HK-2 (cell line): ENCODE measurements at regions not wholly inside any gene's neighbourhood (a gene's known extent, or its start where the extent isn't known, plus 50 kb on each side); places are given as distances from the start of the nearest gene placed in this dataset.

Experiments used
- DNase-seq: peaks from one replicate; pipeline ENCODE4 v3.0.0-alpha.2; 2018; ENCODE audit not compliant: unreplicated experiment

GRCh38 chr11:42591841-42592240, 720.0 kb upstream of the API5 start:
- DNase-seq, result no peak

- DNase-seq, result no peak
These were observed 718.4 kb upstream of the API5 start for GRCh38 chr11:42593441-42593840.

GRCh38 chr11:42595876-42596275, 715.9 kb upstream of the API5 start:
- DNase-seq, result no peak

GRCh38 chr11:42596576-42597145, 715.1 kb upstream of the API5 start:
- no peak for DNase-seq

DNA sequence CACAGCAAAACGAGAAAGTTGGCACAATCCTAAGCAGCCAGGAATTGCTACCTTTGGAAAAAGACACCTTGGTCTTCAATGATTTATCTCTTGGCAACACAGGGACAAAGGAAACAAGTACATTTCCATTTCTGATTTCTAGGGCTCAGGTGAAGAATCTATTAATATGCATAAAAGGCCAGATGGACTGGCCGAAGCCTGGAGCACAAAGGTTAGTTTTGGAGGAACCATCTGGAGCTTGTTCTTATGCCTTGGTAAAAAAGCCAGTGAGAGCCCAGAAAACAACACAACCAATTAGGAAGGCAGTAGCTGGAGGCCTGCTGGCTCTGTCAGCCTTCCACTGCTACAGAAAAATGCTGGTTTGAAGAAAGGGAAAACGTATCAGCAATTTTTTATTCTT, 713.5 kb upstream of the API5 start:
- no peak for DNase-seq

DNA sequence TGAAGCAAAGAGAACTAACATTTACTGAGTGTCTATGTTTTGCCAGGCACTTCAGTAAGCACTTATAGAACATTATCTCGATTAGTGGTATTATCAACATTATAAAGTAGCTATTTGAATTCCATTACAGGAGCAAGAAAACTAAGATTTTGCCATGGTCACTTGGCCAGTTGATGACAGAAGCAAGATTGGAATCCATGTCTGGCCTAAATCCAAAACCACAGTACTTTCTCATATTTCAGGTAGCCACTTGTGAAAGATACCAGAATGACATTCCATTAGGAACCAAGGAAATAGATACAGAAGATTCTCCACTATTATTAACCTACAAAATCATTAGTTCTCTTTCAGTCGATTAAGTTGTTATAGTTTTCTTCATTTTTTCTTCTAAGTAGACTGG, 691.0 kb upstream of the API5 start:
- no peak for DNase-seq

GRCh38 chr11:42625757-42626665, 685.8 kb upstream of the API5 start:
- no peak for DNase-seq

GRCh38 chr11:42631220-42631843, 680.5 kb upstream of the API5 start:
- DNase-seq, result no peak

- no peak for DNase-seq
These were observed 664.8 kb upstream of the API5 start for GRCh38 chr11:42646959-42647358.

GRCh38 chr11:42647993-42648392, 663.8 kb upstream of the API5 start:
- DNase-seq, result no peak

DNA sequence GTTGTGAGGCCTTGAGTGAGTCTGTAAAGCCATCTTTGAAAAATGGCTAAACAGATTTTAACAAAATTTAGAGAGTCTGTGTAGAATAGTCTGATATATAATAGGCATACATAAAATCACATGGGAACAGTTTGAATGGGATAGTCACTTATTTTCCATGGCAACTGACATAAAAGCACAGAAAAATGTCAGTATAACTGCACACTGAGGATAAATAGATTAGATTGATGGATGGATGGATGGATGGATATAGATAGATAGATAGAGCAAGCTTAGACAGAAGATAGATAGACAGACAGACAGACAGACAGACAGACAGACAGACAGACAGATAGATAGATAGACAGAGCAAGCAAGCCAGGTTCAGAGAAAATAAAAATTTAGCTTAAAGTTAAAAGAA, 660.2 kb upstream of the API5 start:
- DNase-seq, result no peak

DNA sequence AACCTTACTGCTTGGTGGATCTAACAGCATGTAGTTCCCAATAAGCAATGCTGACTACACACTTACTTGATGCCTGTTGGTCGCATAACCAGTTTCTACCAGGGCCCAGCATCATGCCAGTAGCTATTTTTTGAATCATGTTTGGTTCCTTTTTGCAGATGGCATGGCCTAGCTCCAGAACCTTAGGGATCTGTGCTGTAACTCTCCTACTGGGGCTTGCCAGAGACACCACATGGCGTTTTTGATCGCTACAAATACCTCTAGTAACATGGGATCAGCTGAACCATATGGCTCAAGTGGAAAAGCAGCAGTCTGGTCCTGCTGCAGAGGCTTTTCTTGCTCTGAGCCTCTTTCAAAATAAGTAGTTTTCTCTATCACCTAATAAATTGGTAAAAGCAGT, 654.6 kb upstream of the API5 start:
- DNase-seq, result no peak

DNA sequence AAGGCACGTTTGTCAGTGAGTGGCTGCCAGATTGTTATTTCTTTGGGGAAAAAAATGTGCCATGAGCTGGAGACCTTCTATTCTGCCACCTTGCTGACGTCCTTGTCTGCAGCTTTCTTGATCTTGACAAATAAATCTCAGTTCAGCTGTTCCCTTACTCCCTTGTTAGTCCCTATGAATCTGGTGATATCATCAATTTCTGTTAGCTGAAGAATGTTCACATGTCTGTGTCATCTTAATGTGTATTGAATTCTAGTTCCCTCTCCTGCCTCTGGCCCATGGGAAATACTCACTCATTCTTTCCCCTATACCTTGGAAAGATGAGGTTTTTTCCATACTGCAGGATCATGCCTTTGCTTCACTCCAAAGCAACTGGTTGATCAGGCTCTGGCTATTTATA, 649.9 kb upstream of the API5 start:
- no peak for DNase-seq

DNA sequence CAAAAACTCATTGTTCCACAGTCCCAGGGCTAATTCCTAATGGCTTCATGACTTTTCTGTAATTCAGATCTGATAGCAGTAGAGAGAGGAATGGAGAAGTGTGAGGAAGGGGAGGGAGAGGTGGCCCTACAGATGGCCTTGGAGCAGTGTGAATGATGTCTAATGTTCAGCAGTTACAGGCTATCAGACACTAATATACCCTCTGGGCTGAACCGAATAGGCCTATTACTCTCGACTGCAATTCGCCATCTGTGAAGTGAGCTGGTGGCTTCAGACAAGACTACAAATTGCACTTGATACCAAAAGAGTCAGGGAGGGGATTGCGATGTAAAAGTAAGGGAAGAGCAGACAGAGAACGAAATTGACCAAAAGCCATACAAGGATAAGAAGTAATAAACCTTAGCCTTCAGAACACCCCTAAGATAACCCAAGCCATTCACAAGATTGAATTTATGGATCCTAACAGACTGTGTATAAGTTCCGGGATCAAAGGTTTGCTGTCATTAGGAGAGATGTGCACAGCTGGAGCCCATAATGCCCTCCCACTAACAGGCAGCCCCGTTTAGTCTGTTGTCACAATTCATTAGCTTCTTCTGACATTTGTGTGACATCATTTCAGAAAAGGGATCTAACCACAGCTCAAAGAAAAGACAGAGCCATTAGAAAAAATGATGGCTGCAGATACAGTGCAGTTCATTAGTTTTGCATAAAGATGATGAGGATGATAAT, 642.4 kb upstream of the API5 start:
- DNase-seq, result no peak

DNA sequence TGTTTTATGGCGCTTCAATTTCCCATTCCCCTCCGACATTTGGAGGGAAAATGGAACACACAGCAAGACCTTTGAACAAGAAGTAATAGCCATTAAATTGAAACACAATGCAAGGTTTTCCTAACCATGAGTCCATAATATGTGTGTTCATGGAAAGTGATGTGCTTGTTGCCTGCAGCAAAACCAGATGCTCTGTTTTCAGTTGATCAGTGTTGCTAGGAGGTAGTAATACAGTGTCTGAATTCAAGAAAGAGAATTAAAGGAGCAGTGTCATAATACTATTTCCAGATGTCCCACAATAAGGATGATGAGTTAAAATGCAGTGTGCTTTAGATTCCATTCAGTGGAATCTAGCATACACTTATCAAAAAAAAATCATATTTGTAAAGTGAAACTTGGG, 637.4 kb upstream of the API5 start:
- DNase-seq, result no peak

DNA sequence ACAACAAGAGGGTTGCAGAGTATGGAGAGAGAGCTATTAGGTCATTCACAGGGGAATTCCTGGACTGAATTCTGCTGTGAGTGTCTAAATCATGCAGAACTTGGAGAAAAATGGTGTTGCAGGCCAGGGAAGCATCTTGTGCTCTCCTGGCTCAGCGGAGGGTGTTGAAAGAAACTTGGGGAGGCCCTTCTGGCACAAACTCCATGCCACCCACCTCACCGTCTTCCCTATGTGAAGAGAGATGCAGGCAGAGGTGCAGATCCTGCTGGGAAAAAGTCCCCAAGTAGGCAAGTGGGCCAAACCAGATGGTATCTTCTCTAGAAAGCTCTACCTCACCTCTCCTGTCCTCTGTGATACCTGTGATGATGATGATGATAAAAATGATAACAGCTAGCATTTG, 604.3 kb upstream of the API5 start:
- DNase-seq, result no peak

DNA sequence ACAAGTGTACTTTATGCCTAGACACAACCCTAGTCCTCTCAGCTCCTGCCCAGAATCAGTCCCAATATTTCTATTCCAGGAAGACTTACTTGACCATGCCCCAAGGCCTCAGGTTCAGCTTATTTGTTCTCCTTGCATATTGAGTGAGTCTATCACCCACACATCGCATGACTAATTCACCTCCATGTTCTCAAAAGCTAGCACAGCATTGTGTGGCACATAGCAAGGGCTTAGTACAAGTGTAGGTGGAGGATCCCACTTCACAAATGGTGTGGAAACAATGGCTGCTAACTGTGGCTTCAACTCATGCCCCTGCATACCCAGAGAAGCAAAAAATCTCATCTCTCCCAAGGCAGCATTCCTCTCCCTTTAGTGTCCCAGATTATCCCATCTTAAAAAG, 602.6 kb upstream of the API5 start:
- no peak for DNase-seq

DNA sequence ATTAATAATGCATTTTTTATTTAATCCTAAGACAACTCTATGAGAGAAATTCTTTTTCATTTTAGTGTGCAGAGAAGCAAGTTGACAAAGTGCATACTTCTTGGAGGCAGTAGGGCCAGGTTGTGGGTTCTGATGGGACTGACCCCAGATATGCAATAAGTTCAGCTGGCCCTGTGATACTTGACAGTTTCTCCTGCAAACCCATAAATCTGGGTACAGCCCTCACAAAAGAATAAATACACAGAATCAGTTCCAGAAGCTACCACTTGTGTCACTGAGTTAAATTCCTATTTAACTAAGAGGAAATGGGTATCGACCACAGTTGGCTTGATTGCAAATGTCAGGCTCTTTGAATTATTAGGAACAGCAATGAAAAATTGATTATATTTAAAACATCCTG, 598.5 kb upstream of the API5 start:
- no peak for DNase-seq

DNA sequence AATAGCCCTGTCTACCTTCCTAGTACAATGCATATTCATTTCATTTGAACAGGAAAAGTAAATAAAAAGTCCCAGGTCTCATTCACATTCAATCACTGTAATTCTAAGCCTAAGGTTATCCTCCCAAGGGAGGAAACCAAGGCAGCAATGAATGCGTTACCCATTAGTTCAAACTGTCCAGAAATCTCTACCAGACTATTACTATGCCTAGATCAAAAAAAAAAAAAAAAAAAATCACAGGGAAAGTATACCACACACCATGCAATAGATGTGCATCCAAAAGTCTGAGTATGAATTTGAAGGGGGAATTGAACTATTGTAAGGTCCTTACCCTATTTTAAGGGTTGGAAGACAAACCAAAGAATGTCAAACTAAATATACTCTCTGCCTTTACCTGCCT, 598.0 kb upstream of the API5 start:
- DNase-seq, result no peak

GRCh38 chr11:42720716-42721563, 590.9 kb upstream of the API5 start:
- DNase-seq, result no peak

DNA sequence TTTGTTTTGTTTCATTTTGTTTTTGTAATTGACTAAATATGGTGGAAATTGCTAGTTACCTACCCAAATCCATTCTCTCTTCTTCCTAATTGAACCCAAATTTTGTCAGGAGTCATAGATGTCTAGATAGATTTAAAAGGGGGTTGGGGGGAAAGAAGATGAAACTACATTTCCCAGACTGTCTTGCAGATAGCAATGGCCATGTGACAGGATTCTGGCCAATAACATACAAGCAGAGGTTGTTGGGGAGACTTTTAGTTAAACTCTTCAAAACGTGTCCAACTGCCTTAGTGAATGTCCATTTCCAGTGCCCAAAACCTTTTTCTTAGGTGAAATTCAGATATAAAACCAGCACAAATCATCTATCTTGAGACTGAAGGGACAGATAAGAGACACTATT, 583.9 kb upstream of the API5 start:
- DNase-seq, result no peak

- no peak for DNase-seq
These were observed 549.4 kb upstream of the API5 start for GRCh38 chr11:42762348-42762747.
